Suprapubic skin (tissue), 4 donors: ENCODE measurements at regions not wholly inside any gene's neighbourhood (a gene's known extent, or its start where the extent isn't known, plus 50 kb on each side); places are given as distances from the start of the nearest gene placed in this dataset.

Experiments
- DNase-seq, 2 donors: peaks; one replicate each; pipeline ENCODE4 v3.0.0-alpha.2; 2019; ENCODE audit warnings: low spot score in 2 of 2
- H3K27ac ChIP-seq: fragments of 200-600 bp; sonication (generic); one replicate; pipeline ENCODE4 v1.5.1; 2019
- H3K27me3 ChIP-seq: fragments of 200-600 bp; sonication (generic); one replicate; pipeline ENCODE4 v1.5.1; 2019
- H3K36me3 ChIP-seq: fragments of 200-600 bp; sonication (generic); one replicate; pipeline ENCODE4 v1.5.1; 2019
- H3K4me1 ChIP-seq: fragments of 200-600 bp; sonication (generic); one replicate; pipeline ENCODE4 v1.5.1; 2019
- H3K4me3 ChIP-seq: fragments of 200-600 bp; sonication (generic); one replicate; pipeline ENCODE4 v1.5.1; 2019; ENCODE audit warnings: mild to moderate bottlenecking
- H3K9me3 ChIP-seq: fragments of 200-600 bp; sonication (generic); one replicate; pipeline ENCODE4 v1.5.1; 2019
- CTCF ChIP-seq, 2 donors: fragments of 200-600 bp in 1 of 2; fragments of 450-650 bp in 1 of 2; sonication (generic) in 1 of 2; IDR thresholded peaks; one replicate each; pipeline ENCODE4 v1.5.1; 2016 to 2019; ENCODE audit warnings: antibody characterized with exemption in 2 of 2, mild to moderate bottlenecking in 1 of 2, moderate library complexity in 1 of 2
- EP300 ChIP-seq: sonication (generic); formaldehyde crosslinking; IDR thresholded peaks from one replicate; pipeline ENCODE4 v1.6.1; 2017; ENCODE audit warnings: antibody characterized with exemption
- POLR2A ChIP-seq, 2 donors: fragments of 450-650 bp; IDR thresholded peaks; one replicate each; pipeline ENCODE4 v1.6.1; 2017; ENCODE audit warnings: antibody characterized with exemption in 2 of 2, mild to moderate bottlenecking in 2 of 2, moderate library complexity in 2 of 2
- POLR2AphosphoS5 ChIP-seq, 3 donors: sonication (generic); formaldehyde crosslinking; IDR thresholded peaks; one replicate each; pipeline ENCODE4 v1.6.1; 2017; ENCODE audit warnings: antibody characterized with exemption in 3 of 3
- WGBS: methylation state at CpG from one replicate; pipeline ENCODE4 v1.1.5; 2018; 5-methylcytosine and 5-hydroxymethylcytosine counted together

GRCh38 chr2:217535957-217536708 lies 466.7 kb downstream of the TNS1 start:
- Histone ChIP-seq H3K9me3 (no peaks in the 10 kb centered on the region), H3K36me3 (no peaks in the 10 kb centered on the region), H3K4me1 (no peaks in the 10 kb centered on the region), H3K27me3 (no peaks in the 10 kb centered on the region), H3K27ac (no peak overlapping the region), H3K4me3 (no peak overlapping the region)
- 60% methylated on average over 6 of the region's 6 CpGs for WGBS
- DNase-seq, result no peak
- TF ChIP-seq POLR2A (IDR thresholded peaks at IDR 0.05) (no peak), EP300 (no peak)

DNA sequence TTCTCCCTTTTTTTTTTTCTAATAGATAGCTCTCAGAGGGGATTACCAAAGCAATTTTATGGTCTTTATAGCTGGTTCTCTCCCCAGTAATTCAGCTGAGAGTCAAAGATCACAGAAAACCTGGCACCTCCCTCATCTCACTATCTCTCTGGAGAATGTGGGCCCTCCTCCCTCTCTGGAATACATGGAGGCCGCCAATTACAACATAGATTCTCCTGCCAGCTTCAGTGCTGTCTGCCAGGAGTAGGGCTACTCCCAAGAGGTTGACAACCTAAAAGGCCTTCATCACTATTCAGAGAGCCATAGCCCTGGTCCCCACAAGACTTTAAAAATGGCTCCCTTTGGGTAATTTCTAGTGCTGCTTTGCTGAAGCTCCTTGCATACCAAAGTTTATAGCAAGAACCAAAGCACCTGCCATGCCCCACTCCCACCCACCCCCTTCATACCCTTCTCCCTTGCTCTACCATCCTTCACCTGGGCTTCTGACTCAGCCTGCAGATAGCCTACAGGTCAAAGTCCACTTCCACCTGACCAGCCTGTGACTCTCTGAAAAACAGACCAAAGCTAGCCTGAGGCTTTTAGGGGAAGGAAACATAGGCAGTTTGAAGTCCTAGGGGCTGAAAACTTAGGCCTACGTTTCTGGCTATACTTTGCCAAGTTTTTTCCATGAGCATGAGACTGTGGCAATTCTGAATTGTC lies 472.3 kb downstream of the TNS1 start:
- no peak for TF ChIP-seq POLR2A (IDR thresholded peaks at IDR 0.05)
- no peak for TF ChIP-seq CTCF (IDR thresholded peaks at IDR 0.05)
- TF ChIP-seq POLR2AphosphoS5 (IDR thresholded peaks at IDR 0.05), result no peak
- TF ChIP-seq EP300, result no peak
- Histone ChIP-seq H3K9me3 (no peaks in the 10 kb centered on the region), H3K4me1 (no peaks in the 10 kb centered on the region), H3K27ac (no peak overlapping the region), H3K36me3 (no peaks in the 10 kb centered on the region), H3K27me3 (no peaks in the 10 kb centered on the region), H3K4me3 (no peak overlapping the region)
- no peak for DNase-seq
- 59% methylated on average over 2 of the region's 2 CpGs for WGBS

DNA sequence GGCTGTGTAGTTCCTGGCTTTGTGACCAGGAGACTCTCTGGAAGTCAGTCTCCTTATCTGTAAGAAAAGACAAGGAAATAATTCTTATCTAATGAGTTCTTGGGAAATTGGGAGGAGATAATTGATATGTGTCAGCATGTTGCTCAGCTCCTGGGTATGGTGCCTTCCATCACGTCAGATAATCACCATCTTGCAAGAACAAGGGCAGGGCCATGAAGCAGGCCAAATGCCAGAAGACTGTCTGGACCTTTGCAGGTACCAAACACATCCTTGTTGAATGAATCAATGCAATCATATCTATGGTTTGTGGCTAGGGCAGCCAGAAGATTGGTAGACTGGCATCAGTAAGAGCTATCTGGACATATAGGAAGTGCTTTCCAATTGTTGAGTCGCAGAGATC lies 473.5 kb downstream of the TNS1 start:
- Histone ChIP-seq H3K4me3 (no peak overlapping the region), H3K4me1 (no peaks in the 10 kb centered on the region), H3K9me3 (no peaks in the 10 kb centered on the region), H3K27ac (no peak overlapping the region), H3K27me3 (no peaks in the 10 kb centered on the region), H3K36me3 (no peaks in the 10 kb centered on the region)
- 80% methylated on average over 2 of the region's 2 CpGs for WGBS
- TF ChIP-seq POLR2AphosphoS5 (IDR thresholded peaks at IDR 0.05), result no peak
- TF ChIP-seq POLR2A (IDR thresholded peaks at IDR 0.05), result no peak
- no peak for TF ChIP-seq EP300
- TF ChIP-seq CTCF (IDR thresholded peaks at IDR 0.05), result no peak
- DNase-seq, result no peak

- no peaks in the 10 kb centered on the region for H3K4me1 ChIP-seq
- TF ChIP-seq EP300 (no peak), POLR2AphosphoS5 (IDR thresholded peaks at IDR 0.05) (no peak), CTCF (IDR thresholded peaks at IDR 0.05) (no peak), POLR2A (IDR thresholded peaks at IDR 0.05) (no peak)
- H3K27ac ChIP-seq, result no peak overlapping the region
- 68% methylated on average over 4 of the region's 4 CpGs for WGBS
- no peaks in the 10 kb centered on the region for H3K9me3 ChIP-seq
- no peaks in the 10 kb centered on the region for H3K27me3 ChIP-seq
- H3K4me3 ChIP-seq, result no peak overlapping the region
- DNase-seq, result no peak
- no peaks in the 10 kb centered on the region for H3K36me3 ChIP-seq
Measured at GRCh38 chr2:217527590-217528202, 475.1 kb downstream of the TNS1 start.

DNA sequence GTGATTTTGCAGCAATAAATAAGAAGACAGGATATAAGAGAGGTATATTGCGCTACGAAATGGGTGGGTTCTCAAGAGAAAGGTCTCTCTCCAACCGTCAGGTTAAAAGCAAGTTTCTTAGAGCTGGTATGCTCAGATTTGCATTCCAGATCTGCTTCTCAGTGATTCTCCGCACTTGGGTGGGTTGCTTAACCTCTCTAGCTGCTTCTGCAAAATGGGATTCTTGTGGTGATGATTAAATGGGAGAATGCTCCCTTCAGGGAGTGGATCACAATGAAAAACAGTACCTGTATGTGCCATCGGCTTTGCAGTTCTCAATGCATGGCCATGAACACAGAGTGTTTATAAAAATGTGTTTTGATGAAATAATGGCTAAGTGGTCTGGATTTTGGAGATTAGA lies 477.7 kb downstream of the TNS1 start:
- Histone ChIP-seq H3K27ac (no peak overlapping the region), H3K9me3 (no peaks in the 10 kb centered on the region), H3K4me1 (no peaks in the 10 kb centered on the region), H3K36me3 (no peaks in the 10 kb centered on the region), H3K4me3 (no peak overlapping the region), H3K27me3 (no peaks in the 10 kb centered on the region)
- TF ChIP-seq EP300, result no peak
- no peak for TF ChIP-seq POLR2AphosphoS5 (IDR thresholded peaks at IDR 0.05)
- no peak for TF ChIP-seq POLR2A (IDR thresholded peaks at IDR 0.05)
- TF ChIP-seq CTCF (IDR thresholded peaks at IDR 0.05), result no peak
- DNase-seq, result no peak
- 91% methylated on average over 5 of the region's 5 CpGs for WGBS
